GM19351 (cell line): ENCODE measurements at regions not wholly inside any gene's neighbourhood (a gene's known extent, or its start where the extent isn't known, plus 50 kb on each side); places are given as distances from the start of the nearest gene placed in this dataset.

Source experiments
- ATAC-seq: cut with Tn5 transposase; IDR thresholded peaks from one replicate; pipeline ENCODE4 v1.9.1; 2021; ENCODE audit warnings: mild to moderate bottlenecking, moderate library complexity; ENCODE audit not compliant: unreplicated experiment

DNA sequence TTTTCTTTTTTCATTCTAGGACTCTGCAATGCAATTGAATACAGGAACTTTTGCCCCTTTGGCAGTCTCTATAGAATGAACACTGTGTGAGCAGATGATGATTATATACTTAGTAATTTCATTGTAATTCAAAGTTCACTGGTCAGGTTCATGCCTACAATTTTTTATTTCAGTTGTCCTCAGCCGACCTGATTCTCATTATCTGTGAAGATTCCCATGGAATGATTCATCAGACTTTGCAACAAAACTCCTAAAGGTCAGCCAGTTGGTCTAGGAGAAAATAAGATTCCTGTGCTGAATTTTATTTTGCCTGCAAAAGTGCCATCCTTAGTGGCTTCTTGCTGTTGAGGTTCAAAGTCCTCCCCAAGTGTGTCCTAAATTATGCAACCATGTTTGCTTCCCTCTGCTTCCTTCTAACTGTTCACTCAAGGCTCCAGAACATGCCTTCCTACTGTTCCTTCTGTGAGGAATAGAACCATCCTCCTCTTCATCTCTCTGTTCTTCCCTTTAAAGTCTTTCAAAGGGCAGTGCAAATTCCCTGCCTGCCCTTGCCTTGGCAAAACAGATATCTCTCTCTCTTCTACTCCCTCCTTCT lies 194.2 kb upstream of the CNR1 start:
- no peak for ATAC-seq

DNA sequence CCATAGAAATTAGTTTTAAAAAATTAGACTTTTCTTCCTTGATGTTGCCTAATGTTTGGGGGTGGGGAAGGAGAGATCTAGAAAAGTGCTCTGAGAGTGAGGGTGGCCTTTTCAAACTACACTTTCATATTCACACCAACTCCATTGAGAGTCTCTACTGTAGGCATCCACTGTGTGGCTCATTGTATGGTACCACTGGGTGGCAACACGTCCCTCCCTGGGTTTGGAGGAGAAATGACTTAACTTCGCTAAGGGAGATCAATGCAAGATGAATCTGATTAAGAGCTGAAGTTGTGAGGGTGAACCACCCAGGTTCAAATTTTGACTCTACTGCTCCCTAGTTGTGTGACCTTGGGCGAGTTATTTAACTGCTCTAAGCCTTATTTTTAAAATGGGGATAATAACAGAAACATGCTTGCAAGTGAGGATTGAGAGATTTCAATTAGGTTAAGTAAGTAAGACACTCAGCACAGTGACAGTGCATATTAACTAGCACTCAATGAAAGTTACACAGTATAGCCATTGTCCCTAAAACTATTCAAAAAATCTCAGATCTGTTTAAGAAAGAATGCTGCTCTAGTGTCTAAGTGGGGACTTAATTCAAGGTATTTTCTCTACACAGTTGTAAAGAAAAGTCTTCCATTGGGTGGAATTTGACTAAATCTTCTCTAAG lies 193.5 kb upstream of the CNR1 start:
- ATAC-seq, result no peak

DNA sequence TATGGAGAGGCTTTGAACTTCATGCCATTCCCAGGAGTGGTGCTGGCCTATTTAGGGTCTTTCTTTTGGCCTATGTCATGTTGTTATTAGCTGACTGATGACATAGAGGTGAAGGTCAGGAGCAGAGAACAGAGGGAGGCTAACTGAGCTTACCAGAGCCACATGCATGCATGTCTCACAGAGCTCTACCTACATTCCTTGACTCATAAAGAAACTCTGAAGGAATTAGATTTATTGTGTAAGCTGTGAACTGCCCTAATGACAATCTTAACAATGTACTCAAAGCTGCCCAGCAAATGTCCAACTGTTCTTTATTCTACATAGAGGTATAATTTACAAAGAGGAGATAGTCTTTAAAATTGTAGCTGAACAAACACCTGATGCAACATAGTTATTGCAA lies 192.7 kb upstream of the CNR1 start:
- no peak for ATAC-seq

DNA sequence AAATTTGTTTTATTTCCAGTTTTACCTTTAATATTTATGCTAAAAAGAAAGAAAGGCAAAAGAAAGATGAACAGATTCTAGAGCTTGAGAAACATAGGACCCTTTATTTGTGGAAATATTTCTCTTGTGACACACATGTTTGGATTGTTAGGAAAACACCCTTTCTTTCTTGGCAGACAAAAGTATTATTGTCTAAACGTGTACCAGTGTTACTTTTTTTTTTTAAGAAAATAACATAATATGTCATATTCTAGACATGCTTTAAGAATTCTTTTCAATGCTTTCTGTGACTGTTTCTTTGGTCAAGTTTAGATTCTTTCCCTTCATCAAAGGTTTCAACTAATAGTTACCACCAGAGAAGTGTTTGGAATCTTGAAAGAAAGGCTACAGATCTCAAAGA lies 183.4 kb upstream of the CNR1 start:
- ATAC-seq, result no peak

DNA sequence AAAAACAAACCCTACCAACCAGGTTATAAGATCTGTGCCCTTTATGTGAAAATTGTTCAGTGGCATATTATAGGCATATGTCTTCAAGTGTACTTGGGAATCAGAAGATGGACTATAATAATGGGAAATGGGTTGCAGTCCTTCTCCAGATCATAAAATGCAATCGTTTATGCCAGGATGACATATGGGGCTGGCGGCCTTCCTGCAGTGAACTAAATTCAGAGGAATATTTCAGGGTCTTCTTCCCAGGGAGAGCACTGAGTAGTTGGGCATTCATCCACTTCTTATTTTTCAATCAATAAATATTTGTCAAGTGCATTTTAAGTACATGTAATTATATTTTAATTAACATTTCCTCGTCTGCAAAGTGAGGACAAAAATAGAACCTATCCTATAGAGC lies 176.2 kb upstream of the CNR1 start:
- ATAC-seq, result no peak

DNA sequence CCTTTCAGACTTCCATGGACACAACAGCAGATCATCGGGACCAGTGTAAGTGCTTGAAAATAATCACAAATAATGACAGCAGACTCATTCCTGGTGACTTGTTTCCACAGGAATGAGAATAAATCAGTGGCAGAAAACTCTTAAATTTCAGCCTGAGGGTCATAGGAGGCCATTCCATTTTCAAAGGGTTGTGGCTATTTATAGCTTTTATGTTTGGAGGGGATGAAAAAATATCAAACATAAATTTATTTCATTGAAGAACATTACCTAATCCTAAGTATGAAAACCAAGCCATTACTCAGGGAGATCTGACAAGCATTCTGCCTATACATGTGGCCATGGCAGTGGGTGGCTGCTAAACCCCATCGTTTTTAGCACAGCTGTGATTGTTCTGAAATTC lies 173.6 kb upstream of the CNR1 start:
- ATAC-seq, result no peak

DNA sequence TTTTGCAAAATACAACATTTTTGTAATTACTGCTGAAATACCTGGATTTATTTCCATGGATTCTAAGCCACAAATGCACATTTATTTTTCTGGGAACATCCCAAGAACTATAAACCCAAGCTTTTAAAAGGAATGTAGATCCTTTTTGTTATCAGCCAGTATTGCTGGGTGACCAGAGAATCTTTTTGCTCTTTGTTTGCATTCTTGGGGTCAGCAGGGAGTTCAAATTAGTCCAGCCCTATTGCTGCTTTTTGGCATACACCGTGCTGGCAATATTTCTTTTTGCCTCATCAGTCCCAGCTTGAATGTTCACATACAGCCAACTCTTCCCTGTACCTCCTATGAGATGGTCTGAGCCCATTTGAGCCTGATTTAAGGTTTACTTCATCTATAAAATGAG lies 155.2 kb upstream of the CNR1 start:
- no peak for ATAC-seq

DNA sequence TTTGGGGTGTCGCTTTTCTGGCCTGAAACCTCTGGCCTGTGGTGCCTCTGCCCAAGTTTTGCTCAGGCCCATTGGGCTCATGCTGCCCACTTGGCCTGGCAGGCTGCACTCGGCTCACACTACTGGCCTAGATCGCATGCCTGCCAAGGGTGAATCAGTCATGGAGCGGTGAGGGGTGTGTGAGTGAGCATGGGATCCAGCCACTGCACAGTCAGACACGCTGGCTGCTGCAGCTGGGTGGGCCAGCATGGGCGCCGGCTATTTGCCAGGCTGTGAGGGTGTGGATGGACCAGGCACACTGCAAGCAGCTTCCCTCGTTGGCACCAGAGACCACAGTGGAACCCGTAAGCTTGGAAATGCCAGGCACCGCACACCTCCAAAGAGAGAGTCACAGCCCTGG lies 145.4 kb upstream of the CNR1 start:
- no peak for ATAC-seq

DNA sequence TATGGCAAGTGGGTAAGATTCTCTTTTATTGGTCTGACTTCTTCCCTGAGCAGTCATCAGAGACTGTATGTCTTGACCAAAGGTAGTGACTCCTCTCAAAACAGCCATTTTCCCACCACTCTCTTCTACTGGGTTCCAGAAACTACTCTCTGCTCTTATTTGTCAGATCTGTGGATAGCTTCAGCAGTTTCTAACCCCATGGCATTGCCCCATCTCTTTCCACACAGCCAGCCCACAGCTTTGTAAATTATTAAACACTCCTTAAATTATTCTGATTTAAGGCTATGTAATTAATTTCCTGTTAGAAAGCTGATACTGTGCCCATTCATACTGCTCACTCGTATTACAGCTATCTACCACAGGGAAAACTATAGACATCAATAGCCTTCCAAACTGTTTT lies 138.4 kb upstream of the CNR1 start:
- ATAC-seq, result no peak

DNA sequence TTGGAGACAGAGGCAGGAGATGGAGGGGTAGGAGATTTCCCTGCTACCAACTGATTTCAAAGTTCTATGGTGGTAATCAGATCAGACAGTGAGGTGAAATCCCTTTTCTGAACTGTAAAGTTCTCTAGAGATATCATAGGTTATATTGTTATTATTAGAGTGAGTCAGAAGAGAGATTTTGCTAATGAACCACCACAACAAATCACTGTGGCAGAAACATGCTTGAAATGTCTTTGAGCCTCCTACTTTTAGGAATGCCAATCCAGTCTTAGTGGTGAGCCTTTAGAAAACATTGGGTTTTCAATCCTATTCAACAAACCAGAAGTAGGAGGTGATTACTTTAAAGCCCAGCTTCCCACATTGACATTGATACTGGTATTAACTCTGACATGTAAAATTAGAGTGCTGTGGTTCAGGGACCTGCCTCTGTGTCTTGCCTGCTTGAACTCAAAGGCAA lies 136.7 kb upstream of the CNR1 start:
- ATAC-seq, result no peak

DNA sequence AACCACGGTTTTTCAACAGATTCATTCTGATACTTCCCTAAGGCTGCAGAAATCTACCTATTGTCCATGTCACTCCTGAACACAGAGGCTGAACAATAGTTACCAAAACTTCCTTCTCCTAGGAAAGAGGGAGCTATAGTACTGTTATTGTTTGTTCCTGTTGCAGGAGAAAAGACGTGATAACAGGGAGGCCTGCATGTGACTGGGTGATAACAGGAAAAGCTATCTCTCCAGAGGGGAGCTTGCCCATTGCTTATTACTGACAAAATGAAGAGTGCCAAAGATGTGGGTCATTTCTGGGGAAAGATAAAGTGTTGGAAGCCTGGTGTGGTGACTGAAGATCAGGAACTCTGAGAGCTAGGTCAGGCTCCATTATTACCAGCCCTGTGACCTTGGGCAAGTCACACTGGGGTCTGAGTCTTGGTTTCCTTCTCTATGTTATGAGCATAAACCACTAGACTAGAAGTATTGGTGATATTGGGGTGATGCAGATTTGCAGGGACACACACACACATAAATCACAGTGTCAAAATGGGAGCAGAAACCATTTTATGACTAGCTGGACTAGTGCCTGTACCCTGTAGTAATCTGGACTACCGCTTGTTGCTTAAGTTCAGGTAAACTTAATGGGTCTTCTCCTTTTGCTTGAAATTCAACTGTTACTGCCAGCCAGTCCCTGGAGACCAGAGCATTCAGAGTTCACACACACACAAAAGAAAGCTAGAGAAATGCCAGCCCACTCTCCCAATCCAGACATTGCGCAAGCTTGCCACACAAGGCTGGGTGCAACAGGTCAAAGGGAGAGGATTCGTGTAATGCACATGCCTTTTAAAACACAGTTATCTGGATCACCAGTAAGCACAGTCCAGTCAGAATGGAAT lies 136.0 kb upstream of the CNR1 start:
- ATAC-seq, result no peak

DNA sequence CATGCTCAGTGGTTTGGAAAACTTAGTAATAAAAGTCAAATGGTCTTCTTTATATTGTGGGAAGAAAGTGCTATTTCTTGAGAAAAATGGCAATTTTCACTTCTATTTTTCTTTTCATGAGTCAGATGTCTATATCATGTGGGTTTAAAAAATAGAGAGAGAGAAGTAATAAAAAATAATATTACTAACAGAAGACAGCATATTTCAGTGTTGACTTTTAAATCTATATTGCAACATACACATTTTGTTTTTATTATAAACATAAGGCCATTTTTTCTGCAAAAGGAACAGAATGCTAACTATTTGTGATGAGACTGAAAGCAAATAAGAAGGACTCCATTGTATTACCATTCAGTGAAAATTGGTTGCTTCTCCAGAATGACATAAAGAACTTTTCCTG lies 135.1 kb upstream of the CNR1 start:
- ATAC-seq, result no peak

DNA sequence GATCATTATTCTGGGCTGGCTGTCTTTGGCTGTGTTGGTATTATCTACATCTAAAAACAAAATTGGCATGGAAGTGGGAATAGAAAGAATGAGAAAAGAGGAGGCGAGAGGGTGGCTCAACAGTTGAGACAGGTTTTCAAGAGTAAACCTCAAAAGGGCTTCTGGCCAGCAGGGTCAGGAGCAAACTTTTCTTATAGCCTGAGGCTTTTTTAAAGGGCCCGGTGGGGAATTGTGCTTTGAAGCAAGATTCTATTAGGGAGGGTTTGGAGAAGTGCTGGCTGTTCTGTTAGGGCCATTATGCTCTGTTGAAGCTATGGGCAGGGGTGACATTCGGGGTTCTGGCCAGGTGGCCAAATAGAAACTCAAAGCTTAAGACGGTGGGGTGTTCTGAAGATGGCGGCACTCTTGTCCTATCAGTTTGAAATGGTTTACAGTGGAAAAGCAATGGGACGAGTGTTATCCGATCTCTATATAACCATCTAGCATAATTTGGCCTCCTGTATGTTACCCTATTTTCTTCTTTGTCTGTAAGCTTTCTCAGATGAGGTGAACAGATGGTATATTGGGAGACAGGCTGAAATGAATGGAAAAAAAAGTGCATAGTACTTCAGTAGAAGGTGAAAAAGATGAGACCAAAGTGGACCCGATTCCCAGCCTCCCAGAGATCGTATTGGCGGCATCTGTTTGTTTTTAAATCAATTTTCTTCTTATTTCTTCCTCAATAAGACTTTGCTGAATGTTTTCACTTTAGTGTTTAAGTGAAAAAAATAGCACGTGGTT lies 132.1 kb upstream of the CNR1 start:
- no peak for ATAC-seq

DNA sequence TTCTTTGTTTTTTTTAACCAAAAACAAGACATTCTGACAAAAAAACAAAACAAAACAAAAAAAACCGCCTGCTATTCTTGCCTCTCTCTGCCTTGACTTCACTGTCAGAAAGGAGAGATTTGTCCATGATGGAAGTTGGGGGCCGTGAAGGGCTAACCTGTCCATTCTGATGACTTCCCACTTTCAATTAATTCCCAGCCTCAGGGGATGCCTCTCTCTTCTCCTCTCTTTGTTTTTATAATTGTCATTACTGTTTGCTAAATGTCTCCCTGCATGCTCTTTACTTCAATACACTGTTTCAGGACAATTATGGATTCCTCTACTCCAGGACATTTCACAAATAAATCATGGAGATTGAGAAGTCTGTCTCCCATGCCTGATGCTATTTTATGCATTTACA lies 130.5 kb upstream of the CNR1 start:
- no peak for ATAC-seq

DNA sequence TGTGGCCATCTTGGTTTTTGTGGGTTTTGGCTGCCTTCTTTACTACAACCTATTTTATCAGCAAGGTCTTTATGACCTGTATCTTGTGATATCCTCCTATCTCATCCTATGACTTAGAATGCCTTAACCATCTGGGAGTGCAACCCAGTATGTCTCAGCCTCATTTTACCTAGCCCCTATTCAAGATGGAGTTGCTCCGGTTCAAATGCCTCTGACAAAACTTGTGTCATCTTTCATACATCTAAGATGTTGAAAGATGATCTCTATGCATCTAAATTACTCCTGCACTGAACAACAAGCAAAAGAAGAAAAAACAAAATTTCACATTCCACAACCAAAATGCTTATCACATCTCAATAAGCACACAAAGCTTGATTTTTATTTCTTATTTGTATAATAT lies 129.5 kb upstream of the CNR1 start:
- ATAC-seq, result no peak

DNA sequence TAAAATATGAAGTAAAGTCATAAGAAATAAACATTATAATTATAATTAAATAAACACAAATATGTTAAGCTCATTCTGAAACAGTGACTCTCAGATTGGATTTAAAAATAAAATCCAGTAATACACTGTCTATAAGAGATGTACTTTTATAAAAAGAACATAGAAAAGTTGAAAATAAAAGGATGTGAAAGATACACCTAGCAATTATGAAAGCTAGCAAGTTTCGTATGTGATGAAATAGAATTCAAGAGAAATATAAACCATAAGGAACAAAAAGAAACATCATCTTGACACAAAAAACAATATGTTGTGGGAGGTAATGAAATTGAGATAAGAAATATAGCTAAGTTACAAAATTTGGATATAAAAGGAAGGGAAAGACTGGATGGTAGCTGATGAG lies 128.6 kb upstream of the CNR1 start:
- peak; percentile 60 for ATAC-seq

DNA sequence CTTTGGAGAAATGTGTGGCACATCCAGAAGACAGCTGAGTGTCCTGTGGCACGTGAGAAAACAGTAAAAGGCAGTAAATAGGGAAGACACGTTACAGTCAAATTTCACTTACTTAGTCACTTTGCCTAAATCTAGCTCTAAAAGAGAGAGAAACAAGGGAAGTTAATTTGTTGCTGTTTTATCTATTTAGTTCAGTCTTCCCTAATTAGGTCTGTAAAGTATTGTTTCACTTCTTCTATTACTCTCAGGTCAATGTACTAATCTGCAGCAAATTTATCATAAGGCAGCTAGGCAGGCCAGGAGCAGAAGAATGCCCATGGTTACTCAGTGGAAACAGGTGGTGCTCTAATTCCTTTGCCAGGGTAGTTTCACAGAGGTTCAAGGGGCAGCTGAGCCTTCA lies 124.3 kb upstream of the CNR1 start:
- ATAC-seq, result no peak

DNA sequence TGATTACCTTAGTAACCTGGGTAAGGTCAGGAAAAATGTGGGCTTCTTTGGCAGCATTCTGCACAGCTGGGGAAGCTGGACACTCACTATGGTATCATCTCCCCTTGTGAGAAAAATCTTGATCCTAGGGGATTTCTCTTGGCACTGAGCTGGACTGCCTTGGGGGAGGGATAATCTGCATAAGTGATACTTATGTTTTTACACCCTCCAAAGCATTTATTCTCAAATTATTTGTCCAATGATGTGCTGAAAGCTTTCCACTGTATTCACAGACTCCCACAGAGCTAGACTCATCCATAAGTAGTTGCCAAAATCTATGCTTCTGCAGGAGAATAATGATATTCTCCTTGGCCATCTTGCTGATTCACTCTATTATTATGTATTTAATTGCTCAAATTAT lies 121.5 kb upstream of the CNR1 start:
- no peak for ATAC-seq

DNA sequence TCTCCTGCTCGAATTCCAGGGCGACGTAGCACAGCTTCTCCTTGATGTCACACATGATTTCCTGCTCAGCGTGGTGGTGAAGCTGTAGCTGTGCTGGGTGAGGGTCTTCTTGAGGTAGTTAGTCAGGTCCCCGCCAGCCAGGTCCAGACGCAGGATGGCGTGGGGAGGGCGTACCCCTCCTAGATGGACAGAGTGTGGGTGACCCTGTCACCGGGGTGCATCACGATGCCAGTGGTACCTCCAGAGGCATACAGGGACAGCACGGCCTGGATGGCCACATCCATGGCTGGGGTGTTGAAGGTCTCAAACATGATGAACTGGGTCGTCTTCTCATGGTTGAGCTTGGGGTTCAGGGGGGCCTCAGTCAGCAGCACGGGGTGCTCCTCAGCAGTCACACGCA lies 110.2 kb upstream of the CNR1 start:
- no peak for ATAC-seq

DNA sequence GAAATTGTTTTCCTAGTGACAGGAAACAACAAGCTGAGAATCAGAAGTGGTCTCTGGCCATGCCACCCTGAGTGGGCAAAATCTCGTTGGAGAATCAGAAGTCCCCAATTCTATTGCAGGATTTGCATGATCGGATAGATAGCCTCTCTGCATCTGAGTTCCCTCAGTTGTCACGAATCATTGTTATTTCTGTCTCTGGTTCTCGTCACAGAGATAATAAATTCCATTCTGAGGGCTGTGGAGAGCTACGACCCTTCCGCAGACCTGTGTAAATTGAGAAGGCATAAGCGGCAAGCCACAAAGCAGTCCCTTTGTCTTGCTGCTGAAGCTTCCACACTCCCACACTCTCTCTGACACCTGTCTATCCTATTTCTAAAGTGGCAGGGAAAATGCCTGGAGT lies 102.4 kb upstream of the CNR1 start:
- no peak for ATAC-seq

DNA sequence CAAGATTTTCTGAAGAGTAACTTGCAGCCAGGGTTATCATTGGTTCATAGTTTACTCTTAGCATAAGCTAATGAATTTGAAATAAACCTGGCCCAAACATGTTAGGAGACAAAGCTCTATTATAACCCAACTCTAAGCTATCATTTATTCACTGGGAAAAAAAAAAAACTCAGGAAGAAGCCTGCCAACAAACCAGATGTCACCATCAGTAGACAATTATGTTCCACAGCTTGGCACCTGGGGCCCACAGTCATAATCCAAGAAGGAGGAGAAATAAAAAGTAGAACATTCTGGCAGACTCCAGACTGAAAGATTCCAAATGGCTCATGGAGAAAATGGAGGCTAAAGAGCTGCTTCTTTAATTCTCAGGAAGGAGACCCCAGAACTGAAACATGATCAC lies 100.0 kb upstream of the CNR1 start:
- no peak for ATAC-seq
